ENCODE measurements at regions not wholly inside any gene's neighbourhood (a gene's known extent, or its start where the extent isn't known, plus 50 kb on each side); places are given as distances from the start of the nearest gene placed in this dataset.

DNA sequence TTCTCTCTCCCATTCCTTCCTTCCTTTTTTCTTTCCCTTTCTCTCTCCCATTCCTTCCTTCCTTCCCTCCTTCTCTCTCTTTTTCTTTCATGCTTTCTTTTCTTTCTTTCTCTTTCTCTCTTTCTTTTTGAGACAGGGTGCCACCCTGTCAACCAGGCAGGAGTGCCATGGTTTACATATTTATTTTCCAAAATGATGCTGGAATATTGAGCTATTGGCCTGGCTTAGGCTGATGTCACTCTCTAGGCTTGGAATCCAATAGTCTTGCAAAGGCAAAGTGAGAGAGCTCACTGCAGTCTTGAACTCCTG, 159.1 kb downstream of the BAMBI start:
- Mint-ChIP-seq H3K27me3 (ENCODE audit: low read depth) (peaks cover 5% of the 10 kb centered on the region), H3K9me3 (no peaks in the 10 kb centered on the region), H3K4me1 (ENCODE audit: low read depth) (no peaks in the 10 kb centered on the region), H3K27ac (no peak overlapping the region), H3K4me3 (no peak overlapping the region), H3K36me3 (ENCODE audit: low read depth) (no peaks in the 10 kb centered on the region)
- intact Hi-C loops (cut with micrococcal nuclease): no loop called here
- DNase-seq: no peak
- CTCF ChIA-PET: no interaction called here

DNA sequence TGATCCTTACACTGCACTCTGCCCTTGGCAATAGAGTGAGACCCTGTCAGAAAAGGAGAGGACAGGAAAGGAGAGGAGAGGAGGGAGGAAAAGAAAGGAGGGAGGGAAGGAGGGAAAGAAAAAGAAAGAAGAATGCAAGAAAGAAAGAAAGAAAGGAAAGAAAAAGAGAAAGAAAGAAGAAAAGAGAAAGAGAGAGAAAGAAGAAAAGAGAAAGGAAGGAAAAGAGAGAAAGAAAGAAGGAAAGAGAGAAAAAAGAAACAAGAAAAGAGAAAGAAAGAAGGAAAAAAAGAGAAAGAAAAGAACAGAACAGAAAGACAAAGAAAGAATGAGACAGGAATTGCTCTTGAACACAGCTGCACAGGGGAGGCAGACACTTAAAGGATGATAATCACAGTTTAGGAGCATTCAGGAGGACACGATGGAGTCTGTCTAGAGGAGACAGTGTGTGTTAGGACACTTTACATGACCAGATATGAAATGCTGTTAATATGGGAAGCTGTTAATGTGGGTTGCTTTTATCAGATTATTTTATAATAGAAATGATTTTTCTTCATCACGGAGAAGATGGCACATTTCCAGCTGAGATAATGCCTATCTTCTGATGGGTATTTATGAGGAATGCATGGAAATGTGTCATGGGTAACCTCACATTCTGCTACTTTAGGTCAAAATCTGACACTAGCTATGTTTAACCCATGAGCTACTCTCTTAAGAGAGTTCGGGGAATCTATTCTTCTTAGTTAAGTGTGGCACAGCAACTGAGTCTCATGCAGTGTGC, 160.5 kb downstream of the BAMBI start:
- no peaks in the 10 kb centered on the region for H3K9me3 Mint-ChIP-seq
- H3K27me3 Mint-ChIP-seq (ENCODE audit: low read depth): peaks cover 7% of the 10 kb centered on the region
- no peaks in the 10 kb centered on the region for H3K36me3 Mint-ChIP-seq (ENCODE audit: low read depth)
- H3K27ac Mint-ChIP-seq: no peak overlapping the region
- intact Hi-C loops (cut with micrococcal nuclease): no loop called here
- no peak overlapping the region for H3K4me3 Mint-ChIP-seq
- CTCF ChIA-PET: interaction anchor here (1.3 kb wide), 1 partner anchor 174 kb away, joined by 3 read pairs; no protein-coding TSS in a partner anchor
- DNase-seq: no peak
- H3K4me1 Mint-ChIP-seq (ENCODE audit: low read depth): no peaks in the 10 kb centered on the region

DNA sequence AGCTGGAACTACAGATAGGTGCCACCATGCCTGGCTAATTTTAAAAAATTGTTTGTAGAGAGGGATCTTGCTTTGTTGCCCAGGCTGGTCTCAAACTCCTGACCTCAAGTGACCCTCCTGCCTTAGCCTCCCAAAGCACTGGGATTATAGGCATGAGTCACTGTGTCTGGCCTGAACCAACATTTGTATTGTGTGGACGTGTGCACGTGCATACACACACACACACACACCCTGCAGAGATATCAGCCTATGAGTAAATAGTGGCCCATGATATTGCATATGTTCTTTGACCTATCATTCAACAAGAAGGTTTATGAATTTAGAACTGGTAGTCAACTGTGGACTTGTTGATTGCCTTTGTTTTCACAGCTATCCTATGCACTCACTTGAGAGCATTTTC, 161.6 kb downstream of the BAMBI start:
- no peak overlapping the region for H3K27ac Mint-ChIP-seq
- H3K27me3 Mint-ChIP-seq (ENCODE audit: low read depth): peaks cover 7% of the 10 kb centered on the region
- intact Hi-C loops (cut with micrococcal nuclease): no loop called here
- CTCF ChIA-PET: interaction anchor here (0.7 to 1.3 kb wide), 2 partner anchors 31 to 175 kb away, joined by 3 to 4 read pairs; no protein-coding TSS in a partner anchor
- no peaks in the 10 kb centered on the region for H3K36me3 Mint-ChIP-seq (ENCODE audit: low read depth)
- DNase-seq: no peak
- H3K4me3 Mint-ChIP-seq: no peak overlapping the region
- H3K9me3 Mint-ChIP-seq: no peaks in the 10 kb centered on the region
- no peaks in the 10 kb centered on the region for H3K4me1 Mint-ChIP-seq (ENCODE audit: low read depth)

DNA sequence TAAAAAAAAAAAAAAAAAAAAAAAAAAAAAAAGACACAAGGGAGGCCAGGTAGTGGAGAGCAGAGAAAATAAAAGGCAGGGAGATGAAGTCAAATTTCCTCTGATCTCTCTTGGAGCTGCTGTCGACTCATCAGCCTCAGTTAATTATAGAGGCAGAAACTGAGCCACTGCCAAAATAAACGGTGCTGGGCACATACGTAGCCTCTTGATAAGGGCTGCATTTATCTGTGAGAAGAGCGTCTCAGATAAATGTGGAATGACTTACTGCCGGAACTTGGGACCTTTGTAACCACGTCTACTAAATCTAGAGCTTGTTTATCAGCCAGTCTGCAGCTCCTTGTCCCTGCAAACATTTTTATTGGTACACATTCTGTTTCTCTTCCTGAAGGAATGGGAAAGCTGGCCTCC, 162.3 kb downstream of the BAMBI start:
- Mint-ChIP-seq H3K9me3 (no peaks in the 10 kb centered on the region), H3K4me3 (no peak overlapping the region), H3K27me3 (ENCODE audit: low read depth) (peaks cover 7% of the 10 kb centered on the region), H3K4me1 (ENCODE audit: low read depth) (no peaks in the 10 kb centered on the region), H3K36me3 (ENCODE audit: low read depth) (no peaks in the 10 kb centered on the region), H3K27ac (no peak overlapping the region)
- intact Hi-C loops (cut with micrococcal nuclease): no loop called here
- CTCF ChIA-PET: interaction anchor here (0.7 kb wide), 2 partner anchors 30 to 81 kb away, joined by 4 read pairs; no protein-coding TSS in a partner anchor
- DNase-seq: no peak

DNA sequence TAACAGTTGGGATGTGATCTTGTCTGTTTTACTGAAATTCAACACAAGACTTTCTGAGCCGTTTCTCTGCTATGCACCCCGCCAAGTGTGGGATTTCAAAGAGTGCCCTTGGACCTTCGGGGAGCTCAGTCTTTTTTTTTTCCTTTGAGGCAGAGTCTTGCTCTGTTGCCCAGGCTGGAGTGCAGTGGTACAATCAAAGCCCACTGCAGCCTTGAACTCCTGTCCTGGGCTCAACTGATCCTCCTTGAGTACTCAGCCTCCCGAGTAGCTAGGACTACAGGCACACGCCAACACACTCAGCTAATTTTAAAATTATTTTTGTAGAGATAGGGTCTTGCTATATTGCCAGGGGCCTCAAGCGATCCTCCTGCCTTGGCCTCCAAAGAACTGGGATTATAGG, 162.9 kb downstream of the BAMBI start:
- Mint-ChIP-seq H3K27ac (no peak overlapping the region), H3K4me1 (ENCODE audit: low read depth) (no peaks in the 10 kb centered on the region), H3K36me3 (ENCODE audit: low read depth) (no peaks in the 10 kb centered on the region), H3K9me3 (no peaks in the 10 kb centered on the region), H3K4me3 (no peak overlapping the region), H3K27me3 (ENCODE audit: low read depth) (peaks cover 7% of the 10 kb centered on the region)
- DNase-seq: no peak
- CTCF ChIA-PET: interaction anchor here (0.7 kb wide), 1 partner anchor 82 kb away, joined by 4 read pairs; no protein-coding TSS in a partner anchor
- intact Hi-C loops (cut with micrococcal nuclease): no loop called here

DNA sequence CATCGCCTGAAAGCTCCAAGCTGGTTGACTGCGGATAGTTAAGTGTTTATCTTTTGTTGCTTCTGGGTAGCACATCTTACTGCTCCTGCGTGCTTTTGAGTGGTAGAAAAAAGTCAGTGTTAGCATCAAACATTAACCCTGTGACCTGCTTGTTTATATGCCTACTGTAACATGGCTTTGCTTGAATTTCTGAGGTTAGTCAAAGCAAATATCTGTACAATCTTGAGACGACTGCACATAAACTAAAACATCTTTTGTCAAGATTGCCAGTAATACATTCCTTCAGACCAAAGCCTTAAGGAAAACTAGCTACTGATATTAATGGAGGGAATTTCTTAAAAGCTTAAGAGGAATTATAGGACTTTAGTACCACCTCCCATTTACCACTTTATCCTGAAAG, 163.7 kb downstream of the BAMBI start:
- Mint-ChIP-seq H3K4me1 (ENCODE audit: low read depth) (no peaks in the 10 kb centered on the region), H3K4me3 (no peak overlapping the region), H3K27me3 (ENCODE audit: low read depth) (peaks cover 3% of the 10 kb centered on the region), H3K27ac (no peak overlapping the region), H3K36me3 (ENCODE audit: low read depth) (no peaks in the 10 kb centered on the region), H3K9me3 (no peaks in the 10 kb centered on the region)
- intact Hi-C loops (cut with micrococcal nuclease): no loop called here
- DNase-seq: no peak
- CTCF ChIA-PET: no interaction called here

DNA sequence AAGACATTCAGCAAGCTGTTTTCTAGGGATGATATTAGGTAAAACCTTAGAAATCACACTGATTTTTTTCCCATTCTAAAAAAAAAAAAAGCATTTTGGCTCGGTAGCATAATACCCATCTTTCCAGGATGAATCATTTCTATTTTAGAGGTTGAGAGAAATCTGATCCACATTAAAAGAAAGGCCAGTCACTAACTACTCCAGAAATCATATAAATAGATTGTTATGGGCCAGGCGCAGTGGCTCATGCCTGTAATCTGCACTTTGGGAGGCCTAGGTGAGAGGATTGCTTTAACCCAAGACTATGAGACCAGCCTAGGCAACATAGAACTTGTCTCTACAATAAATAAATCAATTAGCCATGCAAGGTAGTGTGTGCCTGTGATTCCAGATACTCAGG, 164.3 kb downstream of the BAMBI start:
- intact Hi-C loops (cut with micrococcal nuclease): no loop called here
- Mint-ChIP-seq H3K4me3 (no peak overlapping the region), H3K36me3 (ENCODE audit: low read depth) (no peaks in the 10 kb centered on the region), H3K27ac (no peak overlapping the region), H3K9me3 (no peaks in the 10 kb centered on the region), H3K4me1 (ENCODE audit: low read depth) (no peaks in the 10 kb centered on the region), H3K27me3 (ENCODE audit: low read depth) (peaks cover 3% of the 10 kb centered on the region)
- CTCF ChIA-PET: no interaction called here
- no peak for DNase-seq

DNA sequence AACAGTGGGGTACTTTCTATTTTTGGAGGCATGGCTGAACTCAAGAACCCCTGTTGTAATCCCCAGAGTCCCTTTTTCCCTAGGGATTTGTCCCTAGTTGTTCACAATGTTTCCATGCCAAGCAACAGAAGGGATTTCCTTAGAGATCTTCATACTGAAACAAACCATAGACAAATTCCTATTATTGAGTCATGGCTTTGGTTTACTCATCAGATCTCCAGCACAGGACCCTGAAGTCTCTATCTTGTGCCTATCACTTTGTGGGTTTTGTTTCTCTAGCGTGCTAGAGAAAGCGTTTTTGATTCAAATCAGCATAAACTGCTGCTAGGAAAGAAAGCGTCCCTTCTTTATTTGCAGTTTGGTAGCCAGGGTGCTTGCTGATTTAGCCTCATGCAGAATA, 165.0 kb downstream of the BAMBI start:
- intact Hi-C loops (cut with micrococcal nuclease): no loop called here
- Mint-ChIP-seq H3K27ac (no peak overlapping the region), H3K9me3 (no peaks in the 10 kb centered on the region), H3K4me1 (ENCODE audit: low read depth) (no peaks in the 10 kb centered on the region), H3K36me3 (ENCODE audit: low read depth) (no peaks in the 10 kb centered on the region), H3K4me3 (no peak overlapping the region), H3K27me3 (ENCODE audit: low read depth) (peaks cover 1% of the 10 kb centered on the region)
- CTCF ChIA-PET: no interaction called here
- no peak for DNase-seq

DNA sequence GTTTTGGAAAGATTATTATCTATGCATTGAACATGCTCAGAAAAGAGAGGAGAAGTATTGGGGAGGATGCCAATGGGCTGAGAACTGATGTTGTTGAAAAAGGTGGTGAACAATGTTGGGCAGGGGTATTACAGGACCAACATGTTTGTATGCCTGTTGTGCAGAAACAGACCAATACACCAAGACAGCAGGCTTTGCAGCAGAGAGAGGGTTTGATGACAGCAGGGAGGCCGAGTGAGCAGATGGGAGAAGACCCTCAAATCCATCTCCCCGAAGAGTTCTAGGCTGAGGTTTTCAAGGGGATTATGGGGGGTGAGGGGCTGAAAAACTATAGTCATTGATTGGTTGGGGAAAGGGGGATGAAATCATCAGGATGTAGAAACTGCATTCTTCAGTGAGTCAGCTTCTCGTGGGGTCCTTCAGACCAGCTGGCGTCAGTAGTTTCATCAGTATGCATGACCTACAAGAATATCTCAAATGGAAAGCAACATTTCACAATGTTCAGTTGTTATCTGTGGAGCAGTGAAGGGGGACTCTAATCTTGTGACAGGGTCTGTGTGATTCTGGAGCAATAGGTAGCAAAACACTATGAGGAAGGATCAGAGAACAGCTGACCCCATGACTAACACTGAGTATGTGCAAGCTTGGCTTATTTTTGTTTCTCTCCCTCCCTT, 167.8 kb downstream of the BAMBI start:
- CTCF ChIA-PET: no interaction called here
- Mint-ChIP-seq H3K36me3 (ENCODE audit: low read depth) (no peaks in the 10 kb centered on the region), H3K27ac (no peak overlapping the region), H3K27me3 (ENCODE audit: low read depth) (peaks cover 1% of the 10 kb centered on the region), H3K4me3 (no peak overlapping the region), H3K9me3 (no peaks in the 10 kb centered on the region), H3K4me1 (ENCODE audit: low read depth) (no peaks in the 10 kb centered on the region)
- intact Hi-C loops (cut with micrococcal nuclease): no loop called here
- no peak for DNase-seq

DNA sequence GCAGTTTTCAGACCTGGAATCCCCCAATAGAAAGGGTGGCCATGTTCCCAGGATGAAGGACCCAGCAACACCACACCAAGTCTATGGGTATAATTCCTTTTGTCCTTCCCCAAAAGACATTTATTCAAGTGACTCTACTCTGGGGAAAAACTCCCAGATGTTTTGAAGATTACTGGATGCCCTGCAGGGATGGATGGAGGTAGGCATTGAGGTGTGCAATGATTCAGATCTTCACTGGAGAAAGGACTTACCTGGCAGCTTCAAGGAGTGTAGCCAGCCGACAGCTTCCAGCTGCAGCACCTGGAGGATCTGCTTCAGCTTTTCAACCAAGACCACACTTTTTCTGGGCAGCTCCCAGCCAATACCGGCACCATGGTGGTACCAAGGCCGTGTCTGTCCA, 172.0 kb downstream of the BAMBI start:
- DNase-seq: no peak
- Mint-ChIP-seq H3K27ac (no peak overlapping the region), H3K36me3 (ENCODE audit: low read depth) (no peaks in the 10 kb centered on the region), H3K4me3 (no peak overlapping the region), H3K9me3 (no peaks in the 10 kb centered on the region), H3K27me3 (ENCODE audit: low read depth) (peaks cover 4% of the 10 kb centered on the region), H3K4me1 (ENCODE audit: low read depth) (no peaks in the 10 kb centered on the region)
- intact Hi-C loops (cut with micrococcal nuclease): no loop called here
- CTCF ChIA-PET: no interaction called here

DNA sequence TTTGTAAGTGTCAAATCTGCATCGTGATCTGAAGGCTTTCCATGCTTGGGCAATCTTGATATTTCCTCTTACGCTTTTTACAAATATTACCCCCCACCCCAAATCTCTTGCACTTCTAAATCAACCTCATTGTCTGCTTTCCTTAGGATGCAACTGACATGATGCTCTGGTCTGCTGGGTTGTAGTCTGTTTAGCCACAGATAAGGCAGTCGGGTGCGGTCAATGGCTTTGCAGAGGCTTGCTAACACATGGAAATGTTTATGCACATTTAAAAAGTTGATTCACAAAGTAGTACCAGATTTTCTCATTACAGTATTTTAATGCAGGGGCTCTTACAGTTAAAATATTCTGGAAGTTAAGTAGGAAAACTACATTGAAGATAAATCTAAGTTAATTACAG, 172.5 kb downstream of the BAMBI start:
- intact Hi-C loops (cut with micrococcal nuclease): no loop called here
- no peak overlapping the region for H3K4me3 Mint-ChIP-seq
- no peaks in the 10 kb centered on the region for H3K9me3 Mint-ChIP-seq
- H3K27me3 Mint-ChIP-seq (ENCODE audit: low read depth): peaks cover 4% of the 10 kb centered on the region
- H3K4me1 Mint-ChIP-seq (ENCODE audit: low read depth): no peaks in the 10 kb centered on the region
- H3K27ac Mint-ChIP-seq: no peak overlapping the region
- no peaks in the 10 kb centered on the region for H3K36me3 Mint-ChIP-seq (ENCODE audit: low read depth)
- no peak for DNase-seq
- CTCF ChIA-PET: no interaction called here

DNA sequence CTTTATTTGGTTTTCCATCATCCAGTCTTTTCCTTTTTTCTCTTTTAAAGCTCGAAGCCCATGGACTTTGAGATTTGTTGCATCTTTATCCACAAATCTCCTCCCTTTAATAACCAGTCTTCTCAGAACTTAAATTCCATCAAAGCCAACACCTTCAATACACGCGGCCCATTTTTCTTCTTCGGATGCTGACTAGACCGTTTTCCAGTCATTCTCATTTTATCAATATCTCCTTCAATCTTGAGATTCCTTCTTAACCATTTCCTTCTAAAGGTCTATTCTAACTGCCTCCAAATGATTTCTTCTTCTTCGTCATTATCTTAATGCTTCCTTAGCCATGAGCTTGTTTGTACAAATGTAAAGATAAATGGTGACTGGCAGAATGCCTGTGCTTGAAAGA, 173.5 kb downstream of the BAMBI start:
- CTCF ChIA-PET: interaction anchor here (0.7 kb wide), 1 partner anchor 9 kb away, joined by 3 read pairs; no protein-coding TSS in a partner anchor
- H3K36me3 Mint-ChIP-seq (ENCODE audit: low read depth): no peaks in the 10 kb centered on the region
- no peaks in the 10 kb centered on the region for H3K9me3 Mint-ChIP-seq
- H3K27me3 Mint-ChIP-seq (ENCODE audit: low read depth): peaks cover 4% of the 10 kb centered on the region
- intact Hi-C loops (cut with micrococcal nuclease): no loop called here
- H3K27ac Mint-ChIP-seq: no peak overlapping the region
- H3K4me1 Mint-ChIP-seq (ENCODE audit: low read depth): no peaks in the 10 kb centered on the region
- no peak for DNase-seq
- H3K4me3 Mint-ChIP-seq: no peak overlapping the region

DNA sequence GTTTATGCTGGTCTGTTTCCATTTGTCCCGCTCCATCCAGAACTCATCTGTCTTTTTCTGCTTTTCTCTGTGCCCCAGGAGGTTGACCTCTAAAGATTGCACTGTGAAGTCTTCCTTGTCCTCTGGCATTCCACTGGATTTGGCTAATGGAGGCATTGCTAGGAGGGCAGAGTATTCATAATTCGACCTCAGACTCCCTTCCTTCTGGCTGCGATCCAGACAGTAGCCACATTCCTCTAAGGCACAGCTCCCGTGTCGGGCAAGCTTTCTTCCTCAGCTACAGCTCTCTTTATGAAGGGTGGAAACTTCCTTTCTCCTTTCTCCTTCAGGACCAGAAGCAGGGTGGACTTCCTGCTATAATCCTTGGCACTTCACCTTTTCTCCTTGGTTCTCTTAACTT, 175.9 kb downstream of the BAMBI start:
- no peaks in the 10 kb centered on the region for H3K36me3 Mint-ChIP-seq (ENCODE audit: low read depth)
- CTCF ChIA-PET: no interaction called here
- H3K4me3 Mint-ChIP-seq: no peak overlapping the region
- peaks cover 7% of the 10 kb centered on the region for H3K27me3 Mint-ChIP-seq (ENCODE audit: low read depth)
- no peak for DNase-seq
- no peaks in the 10 kb centered on the region for H3K9me3 Mint-ChIP-seq
- no peaks in the 10 kb centered on the region for H3K4me1 Mint-ChIP-seq (ENCODE audit: low read depth)
- no peak overlapping the region for H3K27ac Mint-ChIP-seq
- intact Hi-C loops (cut with micrococcal nuclease): no loop called here

Data from activated naive CD4-positive, alpha-beta T cell treated with anti-CD3 and anti-CD28 coated beads for 36 hours (primary cell).